NB4 (cell line): ENCODE measurements at regions not wholly inside any gene's neighbourhood (a gene's known extent, or its start where the extent isn't known, plus 50 kb on each side); places are given as distances from the start of the nearest gene placed in this dataset.

Experiments used
- DNase-seq: peaks from one replicate; pipeline ENCODE4 v3.0.0; 2010; ENCODE audit warnings: low read depth
- H3K4me3 ChIP-seq: one replicate; pipeline ENCODE4 v1.5.1; 2011; ENCODE audit warnings: mild to moderate bottlenecking, low read depth, low read length, moderate library complexity
- CTCF ChIP-seq: IDR thresholded peaks from one replicate; pipeline ENCODE4 v1.5.1; 2012; ENCODE audit warnings: low read depth, low read length
- MYC ChIP-seq: IDR thresholded peaks from 2 replicates; pipeline ENCODE4 v1.6.1; 2011; ENCODE audit warnings: low read depth, low read length
- POLR2A ChIP-seq: IDR thresholded peaks from 2 replicates; pipeline ENCODE4 v1.6.1; 2011; ENCODE audit warnings: mild to moderate bottlenecking; ENCODE audit not compliant: insufficient read length; ENCODE audit errors: extremely low read depth
- TF ChIP-seq, protein P1 (sequence below): IDR thresholded peaks from 2 replicates; pipeline ENCODE4 v1.6.1; 2011; ENCODE audit warnings: low read depth, low read length

- no peak overlapping the region for H3K4me3 ChIP-seq
- TF ChIP-seq POLR2A, result no peak
- no peak for TF ChIP-seq MYC
- TF ChIP-seq, protein P1, sequence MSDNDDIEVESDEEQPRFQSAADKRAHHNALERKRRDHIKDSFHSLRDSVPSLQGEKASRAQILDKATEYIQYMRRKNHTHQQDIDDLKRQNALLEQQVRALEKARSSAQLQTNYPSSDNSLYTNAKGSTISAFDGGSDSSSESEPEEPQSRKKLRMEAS, result no peak
- TF ChIP-seq CTCF, result no peak
- no peak for DNase-seq
Measured at GRCh38 chr2:443741-444140, 155.8 kb upstream of the ALKAL2 start.

- no peak for TF ChIP-seq MYC
- TF ChIP-seq, protein P1, result no peak
- no peak for TF ChIP-seq CTCF
- TF ChIP-seq POLR2A, result no peak
- no peak overlapping the region for H3K4me3 ChIP-seq
- no peak for DNase-seq
Measured at GRCh38 chr2:443216-443615, 155.3 kb upstream of the ALKAL2 start.

DNA sequence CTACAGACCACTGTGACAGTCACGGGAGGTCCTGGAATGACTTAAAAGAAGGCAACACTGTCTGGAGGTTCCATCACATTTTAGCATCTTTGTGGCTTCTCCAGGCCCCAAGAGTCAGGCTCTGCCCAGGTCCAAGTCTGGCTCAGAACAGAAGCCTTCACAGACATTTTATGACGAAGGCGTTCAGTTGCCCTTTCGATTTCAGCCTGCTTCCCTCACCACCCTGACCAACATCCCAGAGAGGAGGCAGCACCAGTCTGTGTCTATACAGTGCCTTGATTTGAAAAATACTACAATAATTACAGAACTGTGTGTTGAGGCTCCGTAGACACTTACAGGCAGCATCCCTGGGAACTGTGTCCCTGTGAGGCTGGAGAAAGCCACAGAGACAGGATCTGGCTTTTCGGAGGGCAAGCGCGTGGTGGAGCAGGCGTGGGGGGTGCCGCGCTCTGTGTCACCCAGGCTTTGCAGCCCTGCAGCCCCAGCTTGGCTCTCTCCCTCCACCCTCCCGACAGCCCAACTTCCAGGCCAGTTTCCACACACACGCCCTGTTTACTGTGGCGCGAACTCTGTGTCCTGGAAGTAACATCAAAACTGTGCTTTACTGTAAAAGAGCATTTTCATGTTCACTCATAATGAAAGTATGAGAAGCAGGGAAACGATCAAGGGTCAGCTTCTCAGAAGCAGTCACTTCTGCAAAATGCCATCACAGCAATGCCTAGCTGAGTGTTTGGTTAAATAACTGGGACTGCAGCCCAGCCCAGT is 153.5 kb upstream of the ALKAL2 start:
- H3K4me3 ChIP-seq, result no peak overlapping the region
- no peak for TF ChIP-seq POLR2A
- TF ChIP-seq, protein P1, result no peak
- no peak for TF ChIP-seq MYC
- TF ChIP-seq CTCF, result no peak
- DNase-seq, result no peak

- TF ChIP-seq CTCF (no peak), POLR2A (no peak)
- TF ChIP-seq, protein P1, result no peak
- DNase-seq, result no peak
- H3K4me3 ChIP-seq, result no peak overlapping the region
Measured at GRCh38 chr2:440403-440740, 152.5 kb upstream of the ALKAL2 start.

DNA sequence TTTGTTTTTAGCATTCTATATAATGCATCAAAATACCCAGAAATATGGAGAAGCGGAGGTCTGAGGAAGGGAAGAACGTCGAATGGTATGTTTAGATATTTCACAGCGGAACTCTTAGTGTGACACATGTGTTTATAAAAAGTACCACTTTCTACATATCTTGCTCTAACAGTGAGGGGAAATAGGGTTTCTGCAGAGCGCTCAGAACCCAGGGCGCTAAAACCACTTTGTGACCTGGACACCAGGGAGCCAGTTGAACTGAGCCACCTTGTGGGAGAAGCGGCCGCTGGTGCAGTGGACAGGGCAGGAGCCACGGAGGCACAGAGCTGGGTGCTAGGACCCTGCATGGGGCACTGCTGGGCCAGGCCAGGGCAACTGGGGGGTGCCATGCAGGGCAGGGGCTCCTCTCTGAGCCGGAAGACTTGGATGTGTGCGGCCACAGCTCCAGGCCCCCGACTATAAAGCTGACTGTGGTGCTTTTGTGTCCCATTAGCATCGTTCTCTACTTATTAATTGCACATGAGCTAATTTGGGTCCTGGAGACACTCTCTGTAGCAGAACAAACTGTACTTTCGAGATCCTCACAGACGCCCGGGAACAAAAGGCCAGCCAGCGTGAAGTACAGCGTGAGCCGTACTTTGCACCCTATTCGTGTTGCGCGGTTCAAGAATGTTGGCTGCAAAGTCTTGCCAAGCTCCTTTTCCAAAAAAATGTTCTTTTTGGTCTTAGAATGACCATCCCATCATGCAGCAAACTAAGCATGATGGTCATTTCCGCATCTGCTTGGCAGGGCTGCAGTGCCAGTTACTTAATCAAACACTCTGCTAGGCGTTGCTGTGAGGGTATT is 151.9 kb upstream of the ALKAL2 start:
- no peak overlapping the region for H3K4me3 ChIP-seq
- TF ChIP-seq POLR2A (no peak), MYC (no peak), CTCF (no peak)
- TF ChIP-seq, protein P1, result no peak
- no peak for DNase-seq
